WERI-Rb-1 (cell line): ENCODE measurements at regions not wholly inside any gene's neighbourhood (a gene's known extent, or its start where the extent isn't known, plus 50 kb on each side); places are given as distances from the start of the nearest gene placed in this dataset.

ENCODE experiments used
- DNase-seq: peaks from one replicate; pipeline ENCODE4 v3.0.0-alpha.2; 2020
- H3K27ac ChIP-seq: fragments of 250-450 bp; sonication (Bioruptor Pico); 2 replicates; pipeline ENCODE4 v1.5.1; 2020; ENCODE audit warnings: mild to moderate bottlenecking, moderate library complexity
- H3K27me3 ChIP-seq: fragments of 250-450 bp; sonication (Bioruptor Pico); 2 replicates; pipeline ENCODE4 v1.5.1; 2021; ENCODE audit warnings: mild to moderate bottlenecking, low read depth, moderate library complexity; ENCODE audit not compliant: insufficient read depth, severe bottlenecking
- H3K36me3 ChIP-seq: fragments of 250-450 bp; sonication (Bioruptor Pico); 2 replicates; pipeline ENCODE4 v1.5.1; 2020; ENCODE audit warnings: mild to moderate bottlenecking, moderate library complexity
- H3K4me3 ChIP-seq: 2 replicates; pipeline ENCODE4 v1.5.1; 2011; ENCODE audit warnings: low read depth, mild to moderate bottlenecking, control low read depth, low read length
- H3K9me3 ChIP-seq: fragments of 250-450 bp; sonication (Bioruptor Pico); 2 replicates; pipeline ENCODE4 v1.5.1; 2021; ENCODE audit warnings: mild to moderate bottlenecking, moderate library complexity; ENCODE audit not compliant: severe bottlenecking
- TF ChIP-seq, protein P1 (sequence below): IDR thresholded peaks from 2 replicates; pipeline ENCODE4 v1.5.1; 2011; ENCODE audit warnings: low read depth, mild to moderate bottlenecking, control low read depth, inconsistent platforms, low read length

GRCh38 chrX:104513162-104513561 is 52.8 kb upstream of the IL1RAPL2 start:
- TF ChIP-seq, protein P1, sequence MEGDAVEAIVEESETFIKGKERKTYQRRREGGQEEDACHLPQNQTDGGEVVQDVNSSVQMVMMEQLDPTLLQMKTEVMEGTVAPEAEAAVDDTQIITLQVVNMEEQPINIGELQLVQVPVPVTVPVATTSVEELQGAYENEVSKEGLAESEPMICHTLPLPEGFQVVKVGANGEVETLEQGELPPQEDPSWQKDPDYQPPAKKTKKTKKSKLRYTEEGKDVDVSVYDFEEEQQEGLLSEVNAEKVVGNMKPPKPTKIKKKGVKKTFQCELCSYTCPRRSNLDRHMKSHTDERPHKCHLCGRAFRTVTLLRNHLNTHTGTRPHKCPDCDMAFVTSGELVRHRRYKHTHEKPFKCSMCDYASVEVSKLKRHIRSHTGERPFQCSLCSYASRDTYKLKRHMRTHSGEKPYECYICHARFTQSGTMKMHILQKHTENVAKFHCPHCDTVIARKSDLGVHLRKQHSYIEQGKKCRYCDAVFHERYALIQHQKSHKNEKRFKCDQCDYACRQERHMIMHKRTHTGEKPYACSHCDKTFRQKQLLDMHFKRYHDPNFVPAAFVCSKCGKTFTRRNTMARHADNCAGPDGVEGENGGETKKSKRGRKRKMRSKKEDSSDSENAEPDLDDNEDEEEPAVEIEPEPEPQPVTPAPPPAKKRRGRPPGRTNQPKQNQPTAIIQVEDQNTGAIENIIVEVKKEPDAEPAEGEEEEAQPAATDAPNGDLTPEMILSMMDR = no peak
- Histone ChIP-seq H3K27me3 (peaks cover 11% of the 10 kb centered on the region), H3K4me3 (no peak overlapping the region), H3K36me3 (no peaks in the 10 kb centered on the region), H3K9me3 (no peaks in the 10 kb centered on the region), H3K27ac (no peak overlapping the region)
- DNase-seq = no peak

DNA sequence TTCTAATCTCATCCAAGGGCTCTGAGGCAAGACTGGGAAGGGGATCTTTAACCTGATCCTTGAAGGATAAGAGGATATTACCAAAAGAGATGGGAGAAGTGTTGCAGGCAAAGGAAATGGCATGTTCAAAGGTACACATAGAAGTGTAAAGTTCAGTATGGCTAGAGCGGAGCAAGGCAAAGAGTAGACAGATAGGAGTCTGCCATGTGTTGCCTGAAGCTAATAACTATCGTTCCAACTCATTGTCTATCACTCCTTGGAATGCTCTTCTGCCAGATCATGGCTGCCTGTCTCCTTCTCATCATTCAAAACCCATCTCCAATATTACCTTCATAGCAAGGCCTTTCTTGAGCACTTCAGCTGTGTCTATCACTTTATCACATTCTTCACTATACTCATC is 55.2 kb upstream of the IL1RAPL2 start:
- DNase-seq = no peak
- H3K4me3 ChIP-seq = no peak overlapping the region
- TF ChIP-seq, protein P1 = no peak
- H3K9me3 ChIP-seq = no peaks in the 10 kb centered on the region
- H3K36me3 ChIP-seq = no peaks in the 10 kb centered on the region
- H3K27ac ChIP-seq = no peak overlapping the region
- peaks cover 9% of the 10 kb centered on the region for H3K27me3 ChIP-seq

GRCh38 chrX:104502460-104502859 is 63.5 kb upstream of the IL1RAPL2 start:
- no peaks in the 10 kb centered on the region for H3K36me3 ChIP-seq
- H3K9me3 ChIP-seq = no peaks in the 10 kb centered on the region
- TF ChIP-seq, protein P1 = no peak
- no peak for DNase-seq
- no peak overlapping the region for H3K4me3 ChIP-seq
- H3K27me3 ChIP-seq = peaks cover 46% of the 10 kb centered on the region
- no peak overlapping the region for H3K27ac ChIP-seq

GRCh38 chrX:104488811-104489210 is 77.2 kb upstream of the IL1RAPL2 start:
- TF ChIP-seq, protein P1 = no peak
- Histone ChIP-seq H3K9me3 (no peaks in the 10 kb centered on the region), H3K4me3 (no peak overlapping the region), H3K36me3 (no peaks in the 10 kb centered on the region), H3K27ac (no peak overlapping the region), H3K27me3 (peaks cover 12% of the 10 kb centered on the region)
- DNase-seq = no peak

DNA sequence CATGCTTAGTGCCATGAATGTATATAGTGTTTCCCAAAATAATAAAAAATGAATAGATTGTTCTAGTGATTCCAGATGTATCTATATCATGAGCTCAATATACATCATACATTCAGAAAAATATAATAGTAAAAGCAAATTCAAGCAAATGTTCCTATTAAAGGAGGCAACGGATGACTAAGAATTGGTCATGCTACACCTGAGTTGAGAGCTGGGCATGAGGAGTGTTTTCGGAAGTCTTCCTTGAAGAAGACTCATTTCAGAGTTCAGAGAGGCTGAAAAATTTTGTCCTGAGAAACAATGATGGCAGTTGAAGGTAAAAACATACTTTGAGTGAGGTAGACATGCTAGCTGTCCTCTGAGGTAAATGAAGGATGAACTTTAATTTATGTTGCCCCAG is 79.3 kb upstream of the IL1RAPL2 start:
- DNase-seq = no peak

GRCh38 chrX:104482757-104483156 is 83.2 kb upstream of the IL1RAPL2 start:
- TF ChIP-seq, protein P1 = no peak
- DNase-seq = no peak
- peaks cover 10% of the 10 kb centered on the region for H3K27me3 ChIP-seq

More for the DNA sequence above, 79.3 kb upstream of the IL1RAPL2 start:
- H3K9me3 ChIP-seq = no peaks in the 10 kb centered on the region
- H3K4me3 ChIP-seq = no peak overlapping the region
- H3K27me3 ChIP-seq = peaks cover 7% of the 10 kb centered on the region
- no peak overlapping the region for H3K27ac ChIP-seq
- H3K36me3 ChIP-seq = no peaks in the 10 kb centered on the region
- TF ChIP-seq, protein P1 = no peak

More at GRCh38 chrX:104482757-104483156, 83.2 kb upstream of the IL1RAPL2 start:
- Histone ChIP-seq H3K4me3 (no peak overlapping the region), H3K36me3 (no peaks in the 10 kb centered on the region), H3K27ac (no peak overlapping the region), H3K9me3 (no peaks in the 10 kb centered on the region)
